ENCODE measurements at regions not wholly inside any gene's neighbourhood (a gene's known extent, or its start where the extent isn't known, plus 50 kb on each side); places are given as distances from the start of the nearest gene placed in this dataset.

- TF ChIP-seq, protein P1, sequence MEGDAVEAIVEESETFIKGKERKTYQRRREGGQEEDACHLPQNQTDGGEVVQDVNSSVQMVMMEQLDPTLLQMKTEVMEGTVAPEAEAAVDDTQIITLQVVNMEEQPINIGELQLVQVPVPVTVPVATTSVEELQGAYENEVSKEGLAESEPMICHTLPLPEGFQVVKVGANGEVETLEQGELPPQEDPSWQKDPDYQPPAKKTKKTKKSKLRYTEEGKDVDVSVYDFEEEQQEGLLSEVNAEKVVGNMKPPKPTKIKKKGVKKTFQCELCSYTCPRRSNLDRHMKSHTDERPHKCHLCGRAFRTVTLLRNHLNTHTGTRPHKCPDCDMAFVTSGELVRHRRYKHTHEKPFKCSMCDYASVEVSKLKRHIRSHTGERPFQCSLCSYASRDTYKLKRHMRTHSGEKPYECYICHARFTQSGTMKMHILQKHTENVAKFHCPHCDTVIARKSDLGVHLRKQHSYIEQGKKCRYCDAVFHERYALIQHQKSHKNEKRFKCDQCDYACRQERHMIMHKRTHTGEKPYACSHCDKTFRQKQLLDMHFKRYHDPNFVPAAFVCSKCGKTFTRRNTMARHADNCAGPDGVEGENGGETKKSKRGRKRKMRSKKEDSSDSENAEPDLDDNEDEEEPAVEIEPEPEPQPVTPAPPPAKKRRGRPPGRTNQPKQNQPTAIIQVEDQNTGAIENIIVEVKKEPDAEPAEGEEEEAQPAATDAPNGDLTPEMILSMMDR (IDR thresholded peaks at IDR 0.05), result no peak
- peaks cover 4% of the 10 kb centered on the region for H3K4me1 Mint-ChIP-seq
- no peaks in the 10 kb centered on the region for H4K20me1 ChIP-seq (ENCODE audit: insufficient read depth, low read length)
- H3K9me3 ChIP-seq (replicated peaks in 1 of 2; ENCODE audit: control insufficient read depth in 1 of 2, insufficient read depth in 1 of 2, low read length in 2 of 2), result no peaks in the 10 kb centered on the region
- H3K9ac ChIP-seq (ENCODE audit: insufficient read depth, low read length, poor library complexity, severe bottlenecking), result no peak overlapping the region
- WGBS (ENCODE audit: insufficient coverage), result 96% methylated on average over 13 of the region's 13 CpGs
- no peaks in the 10 kb centered on the region for H3K79me2 ChIP-seq (ENCODE audit: insufficient read depth, low read length)
- peaks cover 0 to 5% (median 0%) of the 10 kb centered on the region in 7 donors for H3K9me3 Mint-ChIP-seq
- no peak overlapping the region for H2AFZ ChIP-seq (ENCODE audit: insufficient read depth, low read depth, low read length, poor library complexity, severe bottlenecking)
- no peak overlapping the region for H3K27ac Mint-ChIP-seq
- no peaks in the 10 kb centered on the region for H3K36me3 ChIP-seq (replicated peaks in 1 of 2; ENCODE audit: control insufficient read depth in 1 of 2, insufficient read depth in 2 of 2, low read length in 2 of 2)
- peaks cover 8 to 14% (median 8%) of the 10 kb centered on the region in 3 donors for H3K27me3 Mint-ChIP-seq (ENCODE audit: low read depth in 3 of 3)
- H3K4me3 ChIP-seq (replicated peaks in 1 of 3; ENCODE audit: low read depth in 2 of 3, low read length in 3 of 3), result no peak overlapping the region
- H3K4me1 ChIP-seq (ENCODE audit: control insufficient read depth in 1 of 2, insufficient read depth in 2 of 2, low read length in 2 of 2), result no peaks in the 10 kb centered on the region
- H3K27ac ChIP-seq (ENCODE audit: low read depth in 1 of 2, low read length in 2 of 2), result no peak overlapping the region
- no peak overlapping the region for H3K4me2 ChIP-seq (replicated peaks; ENCODE audit: extremely low read depth, low read length, poor library complexity, severe bottlenecking)
- H3K27me3 ChIP-seq (ENCODE audit: control insufficient read depth in 2 of 2, insufficient read depth in 2 of 2, low read length in 2 of 2), result no peaks in the 10 kb centered on the region
- H3K4me3 Mint-ChIP-seq, result no peak overlapping the region
- no peaks in the 10 kb centered on the region for H3K36me3 Mint-ChIP-seq
- intact Hi-C loops (cut with micrococcal nuclease), result no loop called here
- no peak for DNase-seq
These were observed 50.4 kb upstream of the APCDD1L start for GRCh38 chr20:58565461-58566175.
